GM12892 (cell line): ENCODE measurements at regions not wholly inside any gene's neighbourhood (a gene's known extent, or its start where the extent isn't known, plus 50 kb on each side); places are given as distances from the start of the nearest gene placed in this dataset.

Source experiments
- POLR2A ChIP-seq: IDR thresholded peaks from 2 replicates; pipeline ENCODE4 v1.6.1; 2011; ENCODE audit warnings: low read depth, low read length, control low read depth
- POLR2AphosphoS5 ChIP-seq: IDR thresholded peaks from 2 replicates; pipeline ENCODE4 v1.6.1; 2011; ENCODE audit warnings: low read depth, low read length, control low read depth

DNA sequence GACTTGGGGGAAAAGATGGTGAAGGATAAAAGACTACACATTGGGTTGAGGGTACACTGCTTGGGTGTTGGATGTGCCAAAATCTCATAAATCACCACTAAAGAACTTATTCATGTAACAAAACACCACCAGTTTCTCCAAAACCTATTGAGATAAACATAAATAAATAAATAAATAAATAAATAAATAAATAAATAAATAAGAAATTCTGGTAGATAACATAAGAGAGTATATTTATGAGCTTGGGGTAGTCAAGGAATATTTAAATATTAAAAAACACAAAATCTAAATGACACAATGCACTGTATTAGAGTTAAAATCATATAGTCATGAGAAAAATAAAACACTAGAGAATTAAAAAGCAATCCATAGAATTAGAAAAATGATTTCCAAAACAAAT lies 333.5 kb upstream of the NRG3 start:
- TF ChIP-seq POLR2AphosphoS5 (no peak), POLR2A (no peak)
